ENCODE measurements at regions not wholly inside any gene's neighbourhood (a gene's known extent, or its start where the extent isn't known, plus 50 kb on each side); places are given as distances from the start of the nearest gene placed in this dataset.

GRCh38 chr3:21043139-21043538 lies 707.9 kb downstream of the ZNF385D start:
- H3K36me3 ChIP-seq (ENCODE audit: low read depth): no peaks in the 10 kb centered on the region
- no peaks in the 10 kb centered on the region for H3K9me2 ChIP-seq (ENCODE audit: insufficient read depth)
- no peaks in the 10 kb centered on the region for H3K27me3 ChIP-seq (replicated peaks; ENCODE audit: insufficient read depth)
- in situ Hi-C loops (cut with MboI): no loop called here
- H3K9me3 ChIP-seq (ENCODE audit: low read depth): no peaks in the 10 kb centered on the region
- no peak overlapping the region for H3K27ac ChIP-seq
- no peak for DNase-seq
- whole genome bisulfite sequencing, 2 experiments (ENCODE audit: low coverage in 1 of 2, low lambda C conversion rate in 2 of 2, missing lambda C conversion rate in 2 of 2): 33 to 35% methylated on average over 1 of the region's 1 CpG
- H4K20me1 ChIP-seq (ENCODE audit: insufficient read depth): no peaks in the 10 kb centered on the region
- no peak for TF ChIP-seq EZH2phosphoT487 (IDR thresholded peaks at IDR 0.05; ENCODE audit: insufficient read depth, low read depth)
- TF ChIP-seq EZH2 (IDR thresholded peaks at IDR 0.05; ENCODE audit: insufficient read depth, poor library complexity, severe bottlenecking): no peak
- no peaks in the 10 kb centered on the region for H3K4me1 ChIP-seq (ENCODE audit: insufficient read depth)
- no peak overlapping the region for H3K4me2 ChIP-seq (ENCODE audit: unreplicated experiment)
- H3K79me2 ChIP-seq (ENCODE audit: insufficient read depth): no peaks in the 10 kb centered on the region
- no peak overlapping the region for H2AFZ ChIP-seq
- H3K9ac ChIP-seq: no peak overlapping the region
- no peaks in the 10 kb centered on the region for H3F3A ChIP-seq (ENCODE audit: insufficient read depth)
- H3K4me3 ChIP-seq: no peak overlapping the region

GRCh38 chr3:21042184-21042583 lies 708.8 kb downstream of the ZNF385D start:
- in situ Hi-C loops (cut with MboI): no loop called here
- Histone ChIP-seq H3K9ac (no peak overlapping the region), H3F3A (ENCODE audit: insufficient read depth) (no peaks in the 10 kb centered on the region), H2AFZ (no peak overlapping the region), H3K4me2 (ENCODE audit: unreplicated experiment) (no peak overlapping the region), H3K79me2 (ENCODE audit: insufficient read depth) (no peaks in the 10 kb centered on the region), H3K27me3 (replicated peaks; ENCODE audit: insufficient read depth) (no peaks in the 10 kb centered on the region), H3K4me1 (ENCODE audit: insufficient read depth) (no peaks in the 10 kb centered on the region), H3K27ac (no peak overlapping the region), H3K4me3 (no peak overlapping the region), H3K9me3 (ENCODE audit: low read depth) (no peaks in the 10 kb centered on the region), H3K9me2 (ENCODE audit: insufficient read depth) (no peaks in the 10 kb centered on the region), H3K36me3 (ENCODE audit: low read depth) (no peaks in the 10 kb centered on the region), H4K20me1 (ENCODE audit: insufficient read depth) (no peaks in the 10 kb centered on the region)
- no peak for TF ChIP-seq EZH2phosphoT487 (IDR thresholded peaks at IDR 0.05; ENCODE audit: insufficient read depth, low read depth)
- TF ChIP-seq EZH2 (IDR thresholded peaks at IDR 0.05; ENCODE audit: insufficient read depth, poor library complexity, severe bottlenecking): no peak
- DNase-seq: no peak
- WGBS, 2 experiments (ENCODE audit: low coverage in 1 of 2, low lambda C conversion rate in 2 of 2, missing lambda C conversion rate in 2 of 2): 93 to 94% methylated on average over 8 to 9 of the region's 9 CpGs

GRCh38 chr3:21041621-21042020 lies 709.4 kb downstream of the ZNF385D start:
- in situ Hi-C loops (cut with MboI): no loop called here
- WGBS, 2 experiments (ENCODE audit: low coverage in 1 of 2, low lambda C conversion rate in 2 of 2, missing lambda C conversion rate in 2 of 2): 13 to 29% methylated on average over 1 of the region's 1 CpG
- Histone ChIP-seq H3K79me2 (ENCODE audit: insufficient read depth) (no peaks in the 10 kb centered on the region), H3K4me1 (ENCODE audit: insufficient read depth) (no peaks in the 10 kb centered on the region), H3K36me3 (ENCODE audit: low read depth) (no peaks in the 10 kb centered on the region), H3K27ac (no peak overlapping the region), H3K27me3 (replicated peaks; ENCODE audit: insufficient read depth) (no peaks in the 10 kb centered on the region), H3K9ac (no peak overlapping the region), H2AFZ (no peak overlapping the region), H3F3A (ENCODE audit: insufficient read depth) (no peaks in the 10 kb centered on the region), H3K9me2 (ENCODE audit: insufficient read depth) (no peaks in the 10 kb centered on the region), H3K4me3 (no peak overlapping the region), H4K20me1 (ENCODE audit: insufficient read depth) (no peaks in the 10 kb centered on the region), H3K4me2 (ENCODE audit: unreplicated experiment) (no peak overlapping the region), H3K9me3 (ENCODE audit: low read depth) (no peaks in the 10 kb centered on the region)
- no peak for TF ChIP-seq EZH2phosphoT487 (IDR thresholded peaks at IDR 0.05; ENCODE audit: insufficient read depth, low read depth)
- TF ChIP-seq EZH2 (IDR thresholded peaks at IDR 0.05; ENCODE audit: insufficient read depth, poor library complexity, severe bottlenecking): no peak
- peak; percentile 73 for DNase-seq

- Histone ChIP-seq H3K9ac (no peak overlapping the region), H3K9me2 (ENCODE audit: insufficient read depth) (no peaks in the 10 kb centered on the region), H3K4me3 (no peak overlapping the region), H3K9me3 (ENCODE audit: low read depth) (no peaks in the 10 kb centered on the region), H3K27me3 (replicated peaks; ENCODE audit: insufficient read depth) (no peaks in the 10 kb centered on the region), H2AFZ (no peak overlapping the region), H3F3A (ENCODE audit: insufficient read depth) (no peaks in the 10 kb centered on the region), H3K27ac (no peak overlapping the region), H3K79me2 (ENCODE audit: insufficient read depth) (no peaks in the 10 kb centered on the region), H3K4me1 (ENCODE audit: insufficient read depth) (no peaks in the 10 kb centered on the region), H3K36me3 (ENCODE audit: low read depth) (no peaks in the 10 kb centered on the region), H3K4me2 (ENCODE audit: unreplicated experiment) (no peak overlapping the region), H4K20me1 (ENCODE audit: insufficient read depth) (no peaks in the 10 kb centered on the region)
- in situ Hi-C loops (cut with MboI): no loop called here
- no peak for DNase-seq
- WGBS, 2 experiments (ENCODE audit: low coverage in 1 of 2, low lambda C conversion rate in 2 of 2, missing lambda C conversion rate in 2 of 2): 54 to 64% methylated on average over 1 of the region's 1 CpG
- no peak for TF ChIP-seq EZH2phosphoT487 (IDR thresholded peaks at IDR 0.05; ENCODE audit: insufficient read depth, low read depth)
- TF ChIP-seq EZH2 (IDR thresholded peaks at IDR 0.05; ENCODE audit: insufficient read depth, poor library complexity, severe bottlenecking): no peak
Observed at GRCh38 chr3:21036888-21037287, 714.1 kb downstream of the ZNF385D start.

- no peaks in the 10 kb centered on the region for H3K4me1 ChIP-seq (ENCODE audit: insufficient read depth)
- no peak overlapping the region for H3K9ac ChIP-seq
- no peaks in the 10 kb centered on the region for H4K20me1 ChIP-seq (ENCODE audit: insufficient read depth)
- no peaks in the 10 kb centered on the region for H3K9me2 ChIP-seq (ENCODE audit: insufficient read depth)
- H3K4me2 ChIP-seq (ENCODE audit: unreplicated experiment): no peak overlapping the region
- H2AFZ ChIP-seq: no peak overlapping the region
- H3K36me3 ChIP-seq (ENCODE audit: low read depth): no peaks in the 10 kb centered on the region
- no peaks in the 10 kb centered on the region for H3K27me3 ChIP-seq (replicated peaks; ENCODE audit: insufficient read depth)
- H3K9me3 ChIP-seq (ENCODE audit: low read depth): no peaks in the 10 kb centered on the region
- TF ChIP-seq EZH2 (IDR thresholded peaks at IDR 0.05; ENCODE audit: insufficient read depth, poor library complexity, severe bottlenecking) (no peak), EZH2phosphoT487 (IDR thresholded peaks at IDR 0.05; ENCODE audit: insufficient read depth, low read depth) (no peak)
- in situ Hi-C loops (cut with MboI): no loop called here
- H3F3A ChIP-seq (ENCODE audit: insufficient read depth): no peaks in the 10 kb centered on the region
- no peaks in the 10 kb centered on the region for H3K79me2 ChIP-seq (ENCODE audit: insufficient read depth)
- H3K4me3 ChIP-seq: no peak overlapping the region
- WGBS, 2 experiments (ENCODE audit: low coverage in 1 of 2, low lambda C conversion rate in 2 of 2, missing lambda C conversion rate in 2 of 2): 78 to 80% methylated on average over 5 of the region's 5 CpGs
- no peak for DNase-seq
- H3K27ac ChIP-seq: no peak overlapping the region
Observed at GRCh38 chr3:21028412-21028811, 722.6 kb downstream of the ZNF385D start.
